DND-41 (cell line): ENCODE measurements at regions not wholly inside any gene's neighbourhood (a gene's known extent, or its start where the extent isn't known, plus 50 kb on each side); places are given as distances from the start of the nearest gene placed in this dataset.

ENCODE experiments used
- CTCF ChIP-seq: IDR thresholded peaks from 2 replicates; pipeline ENCODE4 v1.5.1; 2012; ENCODE audit warnings: borderline replicate concordance, low read length, moderate library complexity, mild to moderate bottlenecking; ENCODE audit not compliant: poor library complexity, severe bottlenecking; ENCODE audit errors: extremely low read depth
- EZH2 ChIP-seq: IDR thresholded peaks from 3 replicates; pipeline ENCODE4 v1.6.1; 2012; ENCODE audit warnings: borderline replicate concordance, low read depth, mild to moderate bottlenecking, moderate library complexity, low read length, inconsistent platforms; ENCODE audit not compliant: severe bottlenecking

- no peak for TF ChIP-seq EZH2
- no peak for TF ChIP-seq CTCF
These were observed 622.9 kb downstream of the PCDH7 start for GRCh38 chr4:31343061-31343460.
